Heart left ventricle (tissue), 13 donors: ENCODE measurements at regions not wholly inside any gene's neighbourhood (a gene's known extent, or its start where the extent isn't known, plus 50 kb on each side); places are given as distances from the start of the nearest gene placed in this dataset.

Experiments used
- POLR2A ChIP-seq, 2 donors: fragments of 450-650 bp; IDR thresholded peaks; one replicate each; pipeline ENCODE4 v1.6.1; 2017; ENCODE audit warnings: antibody characterized with exemption in 2 of 2, mild to moderate bottlenecking in 2 of 2, moderate library complexity in 2 of 2
- TF ChIP-seq, protein P1 (sequence below), 12 donors: fragments of 200-600 bp; sonication (generic) in 4 of 12; IDR thresholded peaks; one replicate each; pipeline versions ENCODE4 v1.5.0 to v1.8.0; 2018 to 2022; ENCODE audit warnings: antibody characterized with exemption in 12 of 12, mild to moderate bottlenecking in 5 of 12
- donor health status: ischemic (EF 13 %, LVEDD 7.1; RV severe dilation, severe dysfunction).
- donor health status: DM: no; HTN: yes; CAD: no.
- donor health status: DM: no; HTN: no; CAD: no.
- donor health status: ischemic (EF 25% LVEDD 6.9; RV normal size, moderate dysfunction).
- donor health status: ischemic (EF 25% LVEDD 5.7; RV mildly dilated, moderate dysfunction).
- donor health status: ischemic (EF 35%, LVEDD 5.7; RV mildly dilated, moderate dysfunction).
- donor health status: nonischemic (EF 11% LVEDD 7.7; RV severe dilation, severe dysfunction).
- donor health status: DM: yes; HTN: yes; CAD: no.
- donor health status: PGD.
- donor health status: ischemic (EF 29% LVEDD 5.4; RV normal size, mild dysfunction).
- donor health status: nonischemic (EF 23%, LVEDD 6.1; RV moderate dilation, normal function).

DNA sequence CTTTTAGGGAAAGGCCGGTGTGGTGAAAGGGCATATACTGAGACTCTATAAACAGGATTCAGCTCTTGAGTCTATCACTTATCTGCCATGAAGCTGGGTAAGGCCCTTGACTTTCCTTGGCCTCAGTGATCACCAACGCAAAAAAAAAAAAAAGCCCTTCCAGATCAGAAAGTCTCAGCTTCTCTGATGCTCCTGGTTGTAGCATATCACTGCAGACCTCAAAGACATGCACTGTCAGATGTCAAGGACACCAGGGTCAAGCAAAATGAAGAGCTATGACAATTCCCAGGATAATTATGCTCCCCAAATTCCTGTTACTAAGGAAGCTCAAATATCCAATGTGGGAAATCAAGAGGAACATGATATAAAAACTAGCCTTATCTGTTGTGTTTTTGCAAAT is 68.3 kb upstream of the IFNE start:
- TF ChIP-seq POLR2A (IDR thresholded peaks at IDR 0.05): no peak
- TF ChIP-seq, protein P1, sequence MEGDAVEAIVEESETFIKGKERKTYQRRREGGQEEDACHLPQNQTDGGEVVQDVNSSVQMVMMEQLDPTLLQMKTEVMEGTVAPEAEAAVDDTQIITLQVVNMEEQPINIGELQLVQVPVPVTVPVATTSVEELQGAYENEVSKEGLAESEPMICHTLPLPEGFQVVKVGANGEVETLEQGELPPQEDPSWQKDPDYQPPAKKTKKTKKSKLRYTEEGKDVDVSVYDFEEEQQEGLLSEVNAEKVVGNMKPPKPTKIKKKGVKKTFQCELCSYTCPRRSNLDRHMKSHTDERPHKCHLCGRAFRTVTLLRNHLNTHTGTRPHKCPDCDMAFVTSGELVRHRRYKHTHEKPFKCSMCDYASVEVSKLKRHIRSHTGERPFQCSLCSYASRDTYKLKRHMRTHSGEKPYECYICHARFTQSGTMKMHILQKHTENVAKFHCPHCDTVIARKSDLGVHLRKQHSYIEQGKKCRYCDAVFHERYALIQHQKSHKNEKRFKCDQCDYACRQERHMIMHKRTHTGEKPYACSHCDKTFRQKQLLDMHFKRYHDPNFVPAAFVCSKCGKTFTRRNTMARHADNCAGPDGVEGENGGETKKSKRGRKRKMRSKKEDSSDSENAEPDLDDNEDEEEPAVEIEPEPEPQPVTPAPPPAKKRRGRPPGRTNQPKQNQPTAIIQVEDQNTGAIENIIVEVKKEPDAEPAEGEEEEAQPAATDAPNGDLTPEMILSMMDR (IDR thresholded peaks at IDR 0.05): no peak
